Osteoblast (primary cell): ENCODE measurements at regions not wholly inside any gene's neighbourhood (a gene's known extent, or its start where the extent isn't known, plus 50 kb on each side); places are given as distances from the start of the nearest gene placed in this dataset.

Experiments used
- DNase-seq: peaks from one replicate; pipeline ENCODE4 v3.0.0; 2011; ENCODE audit warnings: low spot score, mixed read lengths; ENCODE audit not compliant: insufficient read length; ENCODE audit errors: missing footprints
- H2AFZ ChIP-seq: 2 replicates; pipeline ENCODE4 v1.6.0; 2011; ENCODE audit warnings: mild to moderate bottlenecking, low read length
- H3K27ac ChIP-seq: 2 replicates; pipeline ENCODE4 v1.5.1; 2011; ENCODE audit warnings: mild to moderate bottlenecking, low read depth, low read length, moderate library complexity
- H3K27me3 ChIP-seq: 2 replicates; pipeline ENCODE4 v1.6.0; 2012; ENCODE audit warnings: mild to moderate bottlenecking, control low read depth, inconsistent platforms, low read length, moderate library complexity; ENCODE audit not compliant: insufficient read depth
- H3K36me3 ChIP-seq: 2 replicates; pipeline ENCODE4 v1.5.1; 2011; ENCODE audit warnings: mild to moderate bottlenecking, low read length, control low read depth, moderate library complexity; ENCODE audit not compliant: insufficient read depth
- H3K4me1 ChIP-seq: 2 replicates; pipeline ENCODE4 v1.5.1; 2011; ENCODE audit warnings: mild to moderate bottlenecking, low read length, control low read depth, moderate library complexity; ENCODE audit not compliant: insufficient read depth
- H3K4me2 ChIP-seq: 2 replicates; pipeline ENCODE4 v1.6.0; 2011; ENCODE audit warnings: mild to moderate bottlenecking, low read length; ENCODE audit not compliant: insufficient read depth
- H3K4me3 ChIP-seq: fragments of 200-600 bp; sonication (generic); 3 replicates; pipeline ENCODE4 v1.5.1; 2012; ENCODE audit warnings: mild to moderate bottlenecking, low read length, inconsistent platforms; ENCODE audit not compliant: insufficient read depth
- H3K79me2 ChIP-seq: 2 replicates; pipeline ENCODE4 v1.6.0; 2012; ENCODE audit warnings: mild to moderate bottlenecking, low read length, control low read depth, inconsistent platforms; ENCODE audit not compliant: insufficient read depth
- H3K9me3 ChIP-seq: 2 replicates; pipeline ENCODE4 v1.5.1; 2011; ENCODE audit warnings: low read depth, low read length, control low read depth
- H4K20me1 ChIP-seq: 2 replicates; pipeline ENCODE4 v1.6.0; 2012; ENCODE audit warnings: mild to moderate bottlenecking, low read length, control low read depth; ENCODE audit not compliant: insufficient read depth
- TF ChIP-seq, protein P1 (sequence below): IDR thresholded peaks from 2 replicates; pipeline ENCODE4 v1.5.1; 2011; ENCODE audit warnings: mild to moderate bottlenecking, low read depth, low read length, moderate library complexity; ENCODE audit errors: extremely low read depth

DNA sequence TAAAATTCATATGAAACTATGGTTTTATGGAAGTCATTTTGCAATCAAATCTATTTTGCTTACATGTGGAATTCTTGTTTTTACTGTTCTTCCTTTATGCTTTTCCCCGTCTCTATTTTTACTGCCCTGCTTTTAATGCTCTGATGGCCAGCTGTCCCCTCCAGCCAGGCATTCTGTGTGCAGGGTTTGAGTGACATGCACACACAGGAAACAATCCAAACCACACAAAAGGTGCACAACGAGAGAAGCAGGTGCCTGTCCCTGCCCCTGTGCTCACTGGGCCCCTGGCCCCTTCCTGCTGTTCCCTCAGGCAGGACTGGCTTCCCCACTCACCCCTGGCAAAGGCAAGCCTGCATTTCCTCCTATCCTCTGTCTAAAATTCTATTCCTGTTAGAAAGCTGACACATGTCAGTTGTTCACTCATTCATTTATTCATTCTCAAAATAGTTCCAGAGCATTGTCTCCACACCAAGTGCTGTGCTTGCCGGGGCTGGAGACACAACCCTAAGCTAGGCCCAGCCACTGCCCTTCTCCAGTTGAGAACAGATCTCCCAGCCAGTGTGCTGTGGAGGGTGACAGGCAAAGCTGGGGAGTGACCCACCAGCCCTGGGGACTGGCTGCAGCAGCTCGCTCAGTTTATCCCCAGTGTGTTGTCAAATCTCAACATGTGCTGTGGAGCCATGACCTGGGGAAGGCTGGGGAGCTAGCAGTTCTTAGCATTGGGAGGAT is 346.3 kb downstream of the FBXW7 start:
- Histone ChIP-seq H3K27ac (no peak overlapping the region), H4K20me1 (no peaks in the 10 kb centered on the region), H2AFZ (no peak overlapping the region), H3K27me3 (no peaks in the 10 kb centered on the region), H3K4me2 (no peak overlapping the region), H3K4me1 (peaks cover 9% of the 10 kb centered on the region), H3K79me2 (no peaks in the 10 kb centered on the region), H3K9me3 (no peaks in the 10 kb centered on the region), H3K36me3 (no peaks in the 10 kb centered on the region), H3K4me3 (no peak overlapping the region)
- TF ChIP-seq, protein P1, sequence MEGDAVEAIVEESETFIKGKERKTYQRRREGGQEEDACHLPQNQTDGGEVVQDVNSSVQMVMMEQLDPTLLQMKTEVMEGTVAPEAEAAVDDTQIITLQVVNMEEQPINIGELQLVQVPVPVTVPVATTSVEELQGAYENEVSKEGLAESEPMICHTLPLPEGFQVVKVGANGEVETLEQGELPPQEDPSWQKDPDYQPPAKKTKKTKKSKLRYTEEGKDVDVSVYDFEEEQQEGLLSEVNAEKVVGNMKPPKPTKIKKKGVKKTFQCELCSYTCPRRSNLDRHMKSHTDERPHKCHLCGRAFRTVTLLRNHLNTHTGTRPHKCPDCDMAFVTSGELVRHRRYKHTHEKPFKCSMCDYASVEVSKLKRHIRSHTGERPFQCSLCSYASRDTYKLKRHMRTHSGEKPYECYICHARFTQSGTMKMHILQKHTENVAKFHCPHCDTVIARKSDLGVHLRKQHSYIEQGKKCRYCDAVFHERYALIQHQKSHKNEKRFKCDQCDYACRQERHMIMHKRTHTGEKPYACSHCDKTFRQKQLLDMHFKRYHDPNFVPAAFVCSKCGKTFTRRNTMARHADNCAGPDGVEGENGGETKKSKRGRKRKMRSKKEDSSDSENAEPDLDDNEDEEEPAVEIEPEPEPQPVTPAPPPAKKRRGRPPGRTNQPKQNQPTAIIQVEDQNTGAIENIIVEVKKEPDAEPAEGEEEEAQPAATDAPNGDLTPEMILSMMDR, result no peak
- no peak for DNase-seq

DNA sequence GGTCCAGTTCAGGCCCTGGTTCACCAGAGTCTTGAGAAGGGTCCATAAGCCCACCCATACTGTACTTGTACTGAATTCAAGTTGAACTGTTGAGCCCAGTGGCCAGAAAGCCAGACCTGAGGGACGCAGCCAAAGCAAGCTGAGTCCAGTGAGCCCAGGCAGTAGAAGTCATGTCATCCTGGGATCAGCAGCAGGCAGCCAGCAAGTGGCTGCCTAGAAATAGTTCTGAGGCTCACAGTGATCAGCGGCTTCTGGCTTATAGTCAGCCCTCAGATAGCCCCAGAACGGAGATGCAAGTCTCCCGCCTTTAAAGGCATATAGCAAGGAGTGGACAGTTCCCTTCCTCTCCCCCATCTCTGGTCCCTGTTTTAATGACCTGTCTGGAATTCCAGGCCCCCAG is 347.1 kb downstream of the FBXW7 start:
- Histone ChIP-seq H4K20me1 (no peaks in the 10 kb centered on the region), H2AFZ (no peak overlapping the region), H3K4me1 (peaks cover 9% of the 10 kb centered on the region), H3K27me3 (no peaks in the 10 kb centered on the region), H3K27ac (no peak overlapping the region), H3K4me2 (no peak overlapping the region), H3K9me3 (no peaks in the 10 kb centered on the region), H3K79me2 (no peaks in the 10 kb centered on the region), H3K36me3 (no peaks in the 10 kb centered on the region), H3K4me3 (no peak overlapping the region)
- DNase-seq, result no peak
- TF ChIP-seq, protein P1, result no peak

DNA sequence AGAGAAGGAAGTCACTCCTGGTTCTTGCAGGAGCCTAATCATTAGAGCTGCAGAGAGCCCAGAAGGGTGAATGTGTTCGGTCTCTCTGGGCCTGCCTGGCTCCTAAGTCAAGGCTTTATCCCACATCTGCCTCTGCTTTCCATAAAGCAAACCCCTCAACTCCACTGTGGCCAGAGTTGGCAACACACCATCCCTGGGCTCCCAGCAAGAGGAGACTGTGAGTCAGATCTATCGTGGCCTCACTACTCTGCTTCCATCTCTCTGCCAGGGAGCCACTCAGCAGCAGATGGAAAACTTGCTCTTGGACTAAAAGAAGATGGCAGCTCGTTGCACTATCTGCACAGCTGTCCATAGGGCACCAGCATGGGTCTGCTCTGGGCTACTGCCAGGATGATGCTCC is 348.2 kb downstream of the FBXW7 start:
- H4K20me1 ChIP-seq, result no peaks in the 10 kb centered on the region
- TF ChIP-seq, protein P1, result no peak
- no peak overlapping the region for H3K27ac ChIP-seq
- H3K4me2 ChIP-seq, result no peak overlapping the region
- no peak overlapping the region for H3K4me3 ChIP-seq
- H2AFZ ChIP-seq, result no peak overlapping the region
- no peaks in the 10 kb centered on the region for H3K36me3 ChIP-seq
- DNase-seq, result no peak
- H3K79me2 ChIP-seq, result no peaks in the 10 kb centered on the region
- H3K9me3 ChIP-seq, result no peaks in the 10 kb centered on the region
- peaks cover 8% of the 10 kb centered on the region for H3K4me1 ChIP-seq
- H3K27me3 ChIP-seq, result no peaks in the 10 kb centered on the region

DNA sequence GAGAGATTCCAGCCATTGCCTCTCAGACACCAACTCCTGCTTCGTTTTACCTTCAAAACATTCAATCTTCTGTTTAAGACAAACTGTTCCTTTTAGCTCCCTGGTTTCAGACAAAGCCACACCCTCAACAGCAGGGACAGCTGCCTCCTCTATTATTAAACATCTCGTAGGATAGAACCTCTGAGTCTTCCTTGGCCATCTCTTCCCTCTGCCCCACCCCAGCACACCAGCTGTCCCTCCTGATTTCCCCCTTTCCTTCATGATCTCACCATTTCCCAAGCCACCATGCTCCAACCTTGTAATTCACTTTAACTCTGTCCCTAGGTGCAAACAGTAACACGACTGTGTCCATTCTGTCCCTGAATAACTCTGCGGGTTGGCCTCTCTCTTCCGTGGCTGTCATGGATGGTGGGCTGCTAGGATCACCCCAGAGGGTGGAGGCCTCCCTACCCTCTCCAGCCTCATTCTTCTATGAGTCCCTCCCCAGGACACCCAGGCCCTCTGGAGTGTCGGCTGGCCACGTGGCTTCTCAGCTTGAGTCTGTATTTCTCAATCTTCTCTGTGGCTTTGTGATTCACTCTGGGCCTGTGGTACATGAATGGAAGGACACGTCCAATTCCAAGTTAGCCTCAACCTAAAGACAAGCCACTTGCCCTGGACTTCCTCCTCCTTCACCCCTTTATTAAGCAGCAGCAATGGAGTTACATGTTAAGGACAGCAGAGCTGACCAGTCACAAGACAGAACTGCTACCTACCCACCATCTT is 349.9 kb downstream of the FBXW7 start:
- Histone ChIP-seq H3K9me3 (no peaks in the 10 kb centered on the region), H3K79me2 (no peaks in the 10 kb centered on the region), H3K27me3 (no peaks in the 10 kb centered on the region), H3K27ac (no peak overlapping the region), H3K4me2 (no peak overlapping the region), H2AFZ (peak overlapping the region; percentile 17), H3K4me3 (no peak overlapping the region), H3K4me1 (peaks cover 3% of the 10 kb centered on the region), H3K36me3 (no peaks in the 10 kb centered on the region), H4K20me1 (no peaks in the 10 kb centered on the region)
- DNase-seq, result no peak
- TF ChIP-seq, protein P1, result no peak
